HG03045 (cell line): ENCODE measurements at regions not wholly inside any gene's neighbourhood (a gene's known extent, or its start where the extent isn't known, plus 50 kb on each side); places are given as distances from the start of the nearest gene placed in this dataset.
"Not testable (repeated sequence)": the region's sequence is repeated elsewhere in the genome, so short reads cannot be mapped to it uniquely, and the experiment has no call there.

Source experiments
- ATAC-seq: cut with Tn5 transposase; IDR thresholded peaks from one replicate; pipeline ENCODE4 v1.9.1; 2021; ENCODE audit warnings: mild to moderate bottlenecking, moderate library complexity; ENCODE audit not compliant: unreplicated experiment

- no peak for ATAC-seq
Observed at GRCh38 chr18:46224181-46224775, 120.1 kb downstream of the HAUS1 start.

GRCh38 chr18:46226461-46226860 is 122.3 kb downstream of the HAUS1 start:
- no peak for ATAC-seq

- ATAC-seq = not testable (repeated sequence)
Observed at GRCh38 chr18:46229641-46230040, 125.5 kb downstream of the HAUS1 start.

GRCh38 chr18:46236156-46236555 is 132.0 kb downstream of the HAUS1 start:
- no peak for ATAC-seq

- ATAC-seq = no peak
Observed at GRCh38 chr18:46237891-46238290, 133.7 kb downstream of the HAUS1 start.

- no peak for ATAC-seq
Observed at GRCh38 chr18:46239549-46239948, 135.4 kb downstream of the HAUS1 start.

- no peak for ATAC-seq
Observed at GRCh38 chr18:46239998-46240397, 135.8 kb downstream of the HAUS1 start.

- ATAC-seq = not testable (repeated sequence)
Observed at GRCh38 chr18:46241393-46241792, 137.2 kb downstream of the HAUS1 start.

- ATAC-seq = no peak
Observed at GRCh38 chr18:46242183-46242582, 138.0 kb downstream of the HAUS1 start.

GRCh38 chr18:46243095-46243494 is 138.9 kb downstream of the HAUS1 start:
- ATAC-seq = no peak

GRCh38 chr18:46243673-46244072 is 139.5 kb downstream of the HAUS1 start:
- ATAC-seq = no peak

GRCh38 chr18:46246101-46246500 is 141.9 kb downstream of the HAUS1 start:
- no peak for ATAC-seq

- no peak for ATAC-seq
Observed at GRCh38 chr18:46247942-46248341, 143.8 kb downstream of the HAUS1 start.

- peak; percentile 99 for ATAC-seq
Observed at GRCh38 chr18:46250084-46250811, 146.1 kb downstream of the HAUS1 start.

- peak; percentile 16 for ATAC-seq
Observed at GRCh38 chr18:46250812-46251173, 146.6 kb downstream of the HAUS1 start.

- ATAC-seq = no peak
Observed at GRCh38 chr18:46252759-46253158, 148.6 kb downstream of the HAUS1 start.

GRCh38 chr18:46253498-46253897 is 149.3 kb downstream of the HAUS1 start:
- no peak for ATAC-seq

GRCh38 chr18:46256078-46256477 is 151.9 kb downstream of the HAUS1 start:
- ATAC-seq = no peak

GRCh38 chr18:46257366-46257765 is 153.2 kb downstream of the HAUS1 start:
- no peak for ATAC-seq

- ATAC-seq = no peak
Observed at GRCh38 chr18:46260016-46260878, 156.1 kb downstream of the HAUS1 start.

GRCh38 chr18:46260879-46261143 is 156.6 kb downstream of the HAUS1 start:
- no peak for ATAC-seq

- no peak for ATAC-seq
Observed at GRCh38 chr18:46261799-46262198, 157.6 kb downstream of the HAUS1 start.
